H9 (cell line): ENCODE measurements at regions not wholly inside any gene's neighbourhood (a gene's known extent, or its start where the extent isn't known, plus 50 kb on each side); places are given as distances from the start of the nearest gene placed in this dataset.
"Not testable (repeated sequence)": the region's sequence is repeated elsewhere in the genome, so short reads cannot be mapped to it uniquely, and the experiment has no call there.

Source experiments
- DNase-seq: peaks from one replicate; pipeline ENCODE4 v3.0.0-alpha.2; 2017
- H2AFZ ChIP-seq: one replicate; pipeline ENCODE4 v1.6.1; 2013; ENCODE audit warnings: mild to moderate bottlenecking, low read length, control low read depth, moderate library complexity
- H2AK5ac ChIP-seq: 2 replicates; pipeline ENCODE4 v1.6.1; 2013; ENCODE audit warnings: low read length, control low read depth, mixed read lengths; ENCODE audit not compliant: insufficient read length
- H2BK120ac ChIP-seq: one replicate; pipeline ENCODE4 v1.6.1; 2013; ENCODE audit warnings: low read depth, mild to moderate bottlenecking, low read length, control low read depth, inconsistent platforms; ENCODE audit not compliant: poor library complexity, severe bottlenecking
- H2BK12ac ChIP-seq: 2 replicates; pipeline ENCODE4 v1.6.1; 2013; ENCODE audit warnings: low read length, control low read depth, mixed read lengths, low read depth; ENCODE audit not compliant: insufficient read length
- H2BK15ac ChIP-seq: 2 replicates; pipeline ENCODE4 v1.6.1; 2013; ENCODE audit warnings: low read depth, low read length, control low read depth
- H2BK20ac ChIP-seq: one replicate; pipeline ENCODE4 v1.6.1; 2013; ENCODE audit warnings: low read depth, mild to moderate bottlenecking, low read length, control low read depth, inconsistent platforms; ENCODE audit not compliant: poor library complexity, severe bottlenecking
- H2BK5ac ChIP-seq: 2 replicates; pipeline ENCODE4 v1.6.1; 2013; ENCODE audit warnings: low read length, control low read depth, mixed read lengths; ENCODE audit not compliant: insufficient read length
- H3K14ac ChIP-seq: 2 replicates; pipeline ENCODE4 v1.6.1; 2013; ENCODE audit warnings: low read length, control low read depth; ENCODE audit not compliant: insufficient read depth
- H3K18ac ChIP-seq: 2 replicates; pipeline ENCODE4 v1.6.1; 2013; ENCODE audit warnings: low read depth, mild to moderate bottlenecking, mixed read lengths, low read length, control low read depth; ENCODE audit not compliant: insufficient read length
- H3K23ac ChIP-seq: 2 replicates; pipeline ENCODE4 v1.6.1; 2013; ENCODE audit warnings: low read length, control low read depth, mixed read lengths, low read depth; ENCODE audit not compliant: insufficient read length
- H3K23me2 ChIP-seq: 2 replicates; pipeline ENCODE4 v1.6.1; 2013; ENCODE audit warnings: low read depth, mild to moderate bottlenecking, mixed read lengths, low read length, control low read depth; ENCODE audit not compliant: insufficient read length, poor library complexity, severe bottlenecking
- H3K27ac ChIP-seq: 2 replicates; pipeline ENCODE4 v1.5.1; 2013; ENCODE audit warnings: low read length, control low read depth, mixed read lengths, low read depth; ENCODE audit not compliant: insufficient read length
- H3K27me3 ChIP-seq: 2 replicates; pipeline ENCODE4 v1.6.1; 2013; ENCODE audit warnings: low read length, control low read depth, inconsistent platforms; ENCODE audit not compliant: insufficient read depth
- H3K4ac ChIP-seq: 2 replicates; pipeline ENCODE4 v1.6.1; 2013; ENCODE audit warnings: low read depth, mild to moderate bottlenecking, control low read depth, inconsistent platforms, low read length, moderate library complexity
- H3K4me1 ChIP-seq: 2 replicates; pipeline ENCODE4 v1.6.1; 2013; ENCODE audit warnings: low read length, control low read depth, inconsistent platforms; ENCODE audit not compliant: insufficient read depth
- H3K4me2 ChIP-seq: 2 replicates; pipeline ENCODE4 v1.6.1; 2013; ENCODE audit warnings: low read length, control low read depth, mixed read lengths; ENCODE audit not compliant: insufficient read length, insufficient read depth
- H3K56ac ChIP-seq: 2 replicates; pipeline ENCODE4 v1.6.1; 2013; ENCODE audit warnings: low read depth, mild to moderate bottlenecking, mixed read lengths, low read length, control low read depth; ENCODE audit not compliant: insufficient read length
- H3K79me1 ChIP-seq: 2 replicates; pipeline ENCODE4 v1.6.1; 2013; ENCODE audit warnings: low read depth, mild to moderate bottlenecking, moderate library complexity, low read length, control low read depth, inconsistent platforms; ENCODE audit not compliant: insufficient read depth, poor library complexity, severe bottlenecking
- H3K79me2 ChIP-seq: 2 replicates; pipeline ENCODE4 v1.6.1; 2013; ENCODE audit warnings: low read length, control low read depth, inconsistent platforms; ENCODE audit not compliant: insufficient read depth
- H3K9ac ChIP-seq: 2 replicates; pipeline ENCODE4 v1.6.1; 2013; ENCODE audit warnings: low read length, control low read depth, mixed read lengths; ENCODE audit not compliant: insufficient read length; ENCODE audit errors: extremely low read depth
- H3K9me3 ChIP-seq: one replicate; pipeline ENCODE4 v1.6.1; 2013; ENCODE audit warnings: low read depth, low read length, inconsistent platforms; ENCODE audit not compliant: control insufficient read depth
- H3T11ph ChIP-seq: one replicate; pipeline ENCODE4 v1.6.1; 2013; ENCODE audit warnings: mild to moderate bottlenecking, low read length, control low read depth, inconsistent platforms
- H4K20me1 ChIP-seq: one replicate; pipeline ENCODE4 v1.6.1; 2013; ENCODE audit not compliant: control insufficient read depth, insufficient read length, insufficient read depth
- H4K5ac ChIP-seq: 2 replicates; pipeline ENCODE4 v1.6.1; 2013; ENCODE audit warnings: low read depth, mild to moderate bottlenecking, mixed read lengths, low read length, control low read depth; ENCODE audit not compliant: insufficient read length
- H4K8ac ChIP-seq: replicated peaks from 2 replicates; pipeline ENCODE4 v1.6.1; 2013; ENCODE audit warnings: low read length, control low read depth, mixed read lengths, low read depth; ENCODE audit not compliant: insufficient read length
- H4K91ac ChIP-seq: 2 replicates; pipeline ENCODE4 v1.6.1; 2013; ENCODE audit warnings: low read depth, mild to moderate bottlenecking, moderate library complexity, mixed read lengths, low read length, control low read depth; ENCODE audit not compliant: insufficient read length
- H3K27ac Mint-ChIP-seq, 3 experiments: 2 replicates in 2 of 3; 3 replicates in 1 of 3; pipeline ENCODE4 v1.8.0; 2020 to 2021; ENCODE audit warnings: mixed read lengths in 3 of 3, mild to moderate bottlenecking in 1 of 3, moderate library complexity in 1 of 3
- H3K27me3 Mint-ChIP-seq: 2 replicates; pipeline ENCODE4 v1.8.0; 2021; ENCODE audit warnings: low read depth, mild to moderate bottlenecking, moderate library complexity, mixed read lengths
- H3K36me3 Mint-ChIP-seq, 3 experiments: 2 replicates in 2 of 3; 3 replicates in 1 of 3; pipeline ENCODE4 v1.8.0; 2020 to 2021; ENCODE audit warnings: low read depth in 3 of 3, mixed read lengths in 3 of 3; ENCODE audit not compliant: insufficient read depth in 1 of 3
- H3K4me1 Mint-ChIP-seq, 2 experiments: 2 replicates each; pipeline ENCODE4 v1.8.0; 2020; ENCODE audit warnings: mixed read lengths in 2 of 2
- H3K4me3 Mint-ChIP-seq, 2 experiments: 2 replicates in 1 of 2; 3 replicates in 1 of 2; pipeline ENCODE4 v1.8.0; 2020 to 2021; ENCODE audit warnings: mild to moderate bottlenecking in 2 of 2, mixed read lengths in 2 of 2, moderate library complexity in 1 of 2
- H3K9me3 Mint-ChIP-seq, 2 experiments: 2 replicates in 1 of 2; 3 replicates in 1 of 2; pipeline ENCODE4 v1.8.0; 2020; ENCODE audit warnings: mild to moderate bottlenecking in 2 of 2, mixed read lengths in 2 of 2, moderate library complexity in 1 of 2
- WGBS: extraction: QIAGEN DNeasy Blood & Tissue Kit; methylation state at CpG from one replicate; pipeline ENCODE4 v1.1.7; 2013; ENCODE audit warnings: missing lambda C conversion rate, low lambda C conversion rate, mixed read lengths; ENCODE audit not compliant: insufficient read length; ENCODE audit errors: extremely low coverage; 5-methylcytosine and 5-hydroxymethylcytosine counted together
- TF ChIP-seq, protein P1 (sequence below): fragments of 200-600 bp; sonication (generic); conservative IDR thresholded peaks from 3 replicates; pipeline ENCODE4 v1.8.0; 2021; ENCODE audit warnings: antibody characterized with exemption, mild to moderate bottlenecking

DNA sequence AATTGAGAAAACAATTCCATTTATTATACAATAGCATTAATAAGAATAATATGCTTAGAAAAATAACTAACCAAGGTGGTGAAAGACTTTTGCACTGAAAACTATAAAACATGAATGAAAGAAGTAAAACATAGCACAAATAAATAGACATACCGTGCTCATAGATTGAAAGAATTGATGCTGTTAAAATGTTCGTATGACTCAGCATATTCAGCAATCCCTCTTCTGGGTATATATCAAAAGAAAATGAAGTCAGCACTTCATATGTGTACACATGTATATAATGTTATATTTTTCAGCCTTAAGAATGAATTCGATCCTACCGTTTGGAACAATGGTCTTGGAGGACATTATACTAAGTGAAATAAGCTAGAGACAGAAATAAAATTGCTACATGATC, 716.3 kb downstream of the GLUD2 start:
- Histone ChIP-seq H3K79me1 (no peaks in the 10 kb centered on the region), H2BK15ac (no peak overlapping the region), H2AK5ac (no peak overlapping the region), H2BK12ac (no peak overlapping the region), H3K4me1 (no peaks in the 10 kb centered on the region), H3K18ac (no peak overlapping the region), H3K23ac (no peak overlapping the region), H2BK20ac (no peak overlapping the region), H3K27me3 (no peaks in the 10 kb centered on the region), H3K56ac (no peak overlapping the region), H3K27ac (no peak overlapping the region), H3K9ac (no peak overlapping the region), H4K91ac (no peak overlapping the region), H2BK120ac (no peak overlapping the region), H3K23me2 (no peaks in the 10 kb centered on the region), H4K20me1 (no peaks in the 10 kb centered on the region), H2AFZ (no peak overlapping the region), H3K4me2 (no peak overlapping the region), H3K9me3 (no peaks in the 10 kb centered on the region), H3K14ac (no peak overlapping the region), H4K8ac (no peak overlapping the region), H3K4ac (no peak overlapping the region), H3K79me2 (no peaks in the 10 kb centered on the region), H2BK5ac (no peak overlapping the region), H3T11ph (no peak overlapping the region), H4K5ac (no peak overlapping the region)
- H3K4me3 Mint-ChIP-seq: no peak overlapping the region
- no peaks in the 10 kb centered on the region for H3K4me1 Mint-ChIP-seq
- no peak overlapping the region for H3K27ac Mint-ChIP-seq
- WGBS: no CpG with 5 or more reads among the region's 4 CpGs
- H3K36me3 Mint-ChIP-seq: no peaks in the 10 kb centered on the region; a peak in 1 of 7 replicates
- no peaks in the 10 kb centered on the region for H3K27me3 Mint-ChIP-seq
- TF ChIP-seq, protein P1, sequence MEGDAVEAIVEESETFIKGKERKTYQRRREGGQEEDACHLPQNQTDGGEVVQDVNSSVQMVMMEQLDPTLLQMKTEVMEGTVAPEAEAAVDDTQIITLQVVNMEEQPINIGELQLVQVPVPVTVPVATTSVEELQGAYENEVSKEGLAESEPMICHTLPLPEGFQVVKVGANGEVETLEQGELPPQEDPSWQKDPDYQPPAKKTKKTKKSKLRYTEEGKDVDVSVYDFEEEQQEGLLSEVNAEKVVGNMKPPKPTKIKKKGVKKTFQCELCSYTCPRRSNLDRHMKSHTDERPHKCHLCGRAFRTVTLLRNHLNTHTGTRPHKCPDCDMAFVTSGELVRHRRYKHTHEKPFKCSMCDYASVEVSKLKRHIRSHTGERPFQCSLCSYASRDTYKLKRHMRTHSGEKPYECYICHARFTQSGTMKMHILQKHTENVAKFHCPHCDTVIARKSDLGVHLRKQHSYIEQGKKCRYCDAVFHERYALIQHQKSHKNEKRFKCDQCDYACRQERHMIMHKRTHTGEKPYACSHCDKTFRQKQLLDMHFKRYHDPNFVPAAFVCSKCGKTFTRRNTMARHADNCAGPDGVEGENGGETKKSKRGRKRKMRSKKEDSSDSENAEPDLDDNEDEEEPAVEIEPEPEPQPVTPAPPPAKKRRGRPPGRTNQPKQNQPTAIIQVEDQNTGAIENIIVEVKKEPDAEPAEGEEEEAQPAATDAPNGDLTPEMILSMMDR: no peak
- peaks cover 3 to 53% of the 10 kb centered on the region in 2 experiments; a peak in 4 of 5 replicates for H3K9me3 Mint-ChIP-seq
- DNase-seq: no peak

DNA sequence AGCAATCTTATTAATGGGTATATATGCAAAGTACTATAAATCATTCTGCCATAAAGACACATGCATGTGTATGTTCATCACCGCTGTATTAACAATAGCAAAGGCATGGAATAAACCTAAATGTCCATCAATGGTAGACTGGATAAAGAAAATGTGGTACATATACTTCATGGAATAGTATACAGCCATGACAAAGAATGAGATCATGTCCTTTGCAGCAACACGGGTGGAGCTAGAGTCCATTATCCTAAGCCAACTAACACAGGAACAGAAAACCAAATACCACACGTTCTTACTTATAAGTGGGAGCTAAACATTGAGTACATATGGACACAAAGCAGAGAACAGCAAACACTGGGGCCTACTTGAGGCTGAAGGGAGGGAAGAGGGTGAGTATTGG, 720.8 kb downstream of the GLUD2 start:
- H3K27ac ChIP-seq, H4K5ac ChIP-seq, H3K36me3 Mint-ChIP-seq, H2AK5ac ChIP-seq, H3K79me1 ChIP-seq, H3K18ac ChIP-seq, H3K14ac ChIP-seq, H3T11ph ChIP-seq, H3K4me2 ChIP-seq, H4K20me1 ChIP-seq, H3K27me3 ChIP-seq, H3K23ac ChIP-seq, H3K4me1 Mint-ChIP-seq, H2BK120ac ChIP-seq, H3K56ac ChIP-seq, H3K4me1 ChIP-seq, H3K4ac ChIP-seq, H3K23me2 ChIP-seq, H3K9me3 ChIP-seq, H2BK20ac ChIP-seq, DNase-seq, H2BK12ac ChIP-seq, H3K9ac ChIP-seq, H3K79me2 ChIP-seq, H2BK15ac ChIP-seq, H3K27me3 Mint-ChIP-seq, H4K8ac ChIP-seq, H3K27ac Mint-ChIP-seq, H2AFZ ChIP-seq, H2BK5ac ChIP-seq, H3K4me3 Mint-ChIP-seq, H4K91ac ChIP-seq: not testable (repeated sequence)
- WGBS: no CpG with 5 or more reads among the region's 3 CpGs
- peaks cover 3 to 52% of the 10 kb centered on the region in 2 experiments; a peak in 4 of 5 replicates for H3K9me3 Mint-ChIP-seq
